ENCODE measurements at regions not wholly inside any gene's neighbourhood (a gene's known extent, or its start where the extent isn't known, plus 50 kb on each side); places are given as distances from the start of the nearest gene placed in this dataset.
A peak's percentile ranks its signal among the peaks of the same experiment; 100 is the strongest.
"Not testable (repeated sequence)": the region's sequence is repeated elsewhere in the genome, so short reads cannot be mapped to it uniquely, and the experiment has no call there.

- Histone ChIP-seq H2AFZ (no peak overlapping the region), H4K20me1 (ENCODE audit: insufficient read depth, poor library complexity, severe bottlenecking) (no peaks in the 10 kb centered on the region), H3K9me3 (ENCODE audit: low read depth) (no peaks in the 10 kb centered on the region), H3K79me2 (no peaks in the 10 kb centered on the region), H3K9me2 (replicated peaks; ENCODE audit: insufficient read depth) (no peaks in the 10 kb centered on the region), H3K4me2 (no peak overlapping the region), H3K27me3 (no peaks in the 10 kb centered on the region), H3K4me1 (ENCODE audit: insufficient read depth) (no peaks in the 10 kb centered on the region), H3K4me3 (no peak overlapping the region), H3K36me3 (replicated peaks; ENCODE audit: insufficient read depth, low read depth) (no peaks in the 10 kb centered on the region), H3K27ac (no peak overlapping the region)
- TF ChIP-seq EZH2 (IDR thresholded peaks at IDR 0.05; ENCODE audit: borderline replicate concordance): no peak
- TF ChIP-seq EZH2phosphoT487 (IDR thresholded peaks at IDR 0.05; ENCODE audit: low read depth, severe bottlenecking, unreplicated experiment): no peak
- TF ChIP-seq CTCF (IDR thresholded peaks at IDR 0.05; ENCODE audit: poor library complexity): no peak
- DNase-seq (ENCODE audit: low spot score): no peak
- WGBS (ENCODE audit: low lambda C conversion rate, missing lambda C conversion rate): 88% methylated on average over 6 of the region's 6 CpGs
These were observed 116.7 kb upstream of the NEK6 start for GRCh38 chr9:124140941-124141568.

DNA sequence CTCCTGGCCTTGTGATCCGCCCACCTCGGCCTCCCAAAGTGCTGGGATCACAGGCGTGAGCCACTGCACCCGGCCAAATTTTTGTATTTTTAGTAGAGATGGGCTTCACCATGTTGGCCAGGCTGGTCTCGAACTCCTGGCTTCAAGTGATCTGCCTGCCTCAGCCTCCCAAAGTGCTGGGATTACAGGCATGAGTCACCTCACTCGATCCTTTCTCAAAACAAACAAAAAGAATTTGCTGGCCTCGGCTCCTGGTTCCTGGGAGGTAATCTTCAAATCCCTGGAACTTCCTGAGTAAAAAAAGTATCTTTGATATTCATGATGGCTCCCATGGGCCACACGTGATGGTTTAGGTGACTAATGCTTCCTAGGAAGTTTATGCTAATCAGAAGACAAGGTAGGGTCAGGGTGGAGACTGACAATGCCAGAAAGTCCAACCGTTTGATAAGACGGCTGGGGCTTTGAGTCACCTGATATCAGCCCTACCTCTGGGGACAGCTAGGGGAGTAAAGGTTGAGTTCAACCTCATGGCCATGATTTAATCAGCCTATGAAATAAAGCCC is 113.1 kb upstream of the NEK6 start:
- not testable (repeated sequence) for H3K4me2 ChIP-seq; H3K4me1 ChIP-seq (ENCODE audit: insufficient read depth); H3K9me2 ChIP-seq (replicated peaks; ENCODE audit: insufficient read depth); H3K27me3 ChIP-seq; H3K4me3 ChIP-seq; H2AFZ ChIP-seq; H4K20me1 ChIP-seq (ENCODE audit: insufficient read depth, poor library complexity, severe bottlenecking); H3K79me2 ChIP-seq; H3K9me3 ChIP-seq (ENCODE audit: low read depth); H3K36me3 ChIP-seq (replicated peaks; ENCODE audit: insufficient read depth, low read depth)
- DNase-seq (ENCODE audit: low spot score): peak; percentile 72
- peak overlapping the region; percentile 40 for H3K27ac ChIP-seq
- 54% methylated on average over 10 of the region's 10 CpGs for WGBS (ENCODE audit: low lambda C conversion rate, missing lambda C conversion rate)

DNA sequence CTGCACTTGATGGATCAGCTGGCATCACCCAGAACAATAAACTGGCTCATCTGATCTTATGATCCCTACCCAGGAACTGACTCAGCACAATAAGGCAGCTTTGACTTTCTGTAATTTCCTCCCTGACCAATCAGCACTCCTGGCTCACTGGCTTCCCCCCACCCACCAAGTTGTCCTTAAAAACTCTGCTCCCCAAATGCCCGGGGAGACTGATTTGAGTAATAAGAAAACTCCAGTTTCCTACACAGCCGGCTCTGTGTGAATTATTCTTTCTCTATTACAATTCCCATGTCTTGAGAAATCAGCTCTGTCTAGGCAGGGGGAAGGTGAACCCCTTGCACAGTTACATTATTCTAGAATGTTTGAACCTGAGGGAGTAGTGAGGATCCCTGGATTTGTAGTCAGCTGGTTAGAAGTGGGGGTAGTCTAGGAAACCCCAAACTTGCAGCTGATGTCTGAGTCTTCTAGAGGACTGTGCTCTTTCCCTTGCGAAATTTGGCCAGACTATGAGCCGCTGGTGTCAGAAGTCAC is 111.7 kb upstream of the NEK6 start:
- Histone ChIP-seq H3K27me3 (peaks cover 4% of the 10 kb centered on the region), H3K4me3 (no peak overlapping the region), H3K4me1 (ENCODE audit: insufficient read depth) (no peaks in the 10 kb centered on the region), H2AFZ (no peak overlapping the region), H3K79me2 (no peaks in the 10 kb centered on the region), H3K4me2 (no peak overlapping the region), H3K27ac (no peak overlapping the region), H4K20me1 (ENCODE audit: insufficient read depth, poor library complexity, severe bottlenecking) (no peaks in the 10 kb centered on the region), H3K9me2 (replicated peaks; ENCODE audit: insufficient read depth) (no peaks in the 10 kb centered on the region), H3K9me3 (ENCODE audit: low read depth) (no peaks in the 10 kb centered on the region), H3K36me3 (replicated peaks; ENCODE audit: insufficient read depth, low read depth) (no peaks in the 10 kb centered on the region)
- WGBS (ENCODE audit: low lambda C conversion rate, missing lambda C conversion rate): 88% methylated on average over 4 of the region's 4 CpGs
- TF ChIP-seq CTCF (IDR thresholded peaks at IDR 0.05; ENCODE audit: poor library complexity) (no peak), EZH2 (IDR thresholded peaks at IDR 0.05; ENCODE audit: borderline replicate concordance) (no peak), EZH2phosphoT487 (IDR thresholded peaks at IDR 0.05; ENCODE audit: low read depth, severe bottlenecking, unreplicated experiment) (no peak)
- DNase-seq (ENCODE audit: low spot score): no peak

GRCh38 chr9:124149992-124150391 is 107.8 kb upstream of the NEK6 start:
- DNase-seq (ENCODE audit: low spot score): no peak

More at GRCh38 chr9:124149992-124150391, 107.8 kb upstream of the NEK6 start:
- Histone ChIP-seq H3K9me2 (replicated peaks; ENCODE audit: insufficient read depth) (no peaks in the 10 kb centered on the region), H3K36me3 (replicated peaks; ENCODE audit: insufficient read depth, low read depth) (no peaks in the 10 kb centered on the region), H3K4me2 (no peak overlapping the region), H3K27ac (no peak overlapping the region), H3K9me3 (ENCODE audit: low read depth) (no peaks in the 10 kb centered on the region), H3K27me3 (peaks cover 4% of the 10 kb centered on the region), H4K20me1 (ENCODE audit: insufficient read depth, poor library complexity, severe bottlenecking) (no peaks in the 10 kb centered on the region), H3K4me1 (ENCODE audit: insufficient read depth) (no peaks in the 10 kb centered on the region), H2AFZ (no peak overlapping the region), H3K79me2 (no peaks in the 10 kb centered on the region), H3K4me3 (no peak overlapping the region)
- whole genome bisulfite sequencing (ENCODE audit: low lambda C conversion rate, missing lambda C conversion rate): 55% methylated on average over 1 of the region's 1 CpG
- TF ChIP-seq EZH2phosphoT487 (IDR thresholded peaks at IDR 0.05; ENCODE audit: low read depth, severe bottlenecking, unreplicated experiment) (no peak), EZH2 (IDR thresholded peaks at IDR 0.05; ENCODE audit: borderline replicate concordance) (no peak), CTCF (IDR thresholded peaks at IDR 0.05; ENCODE audit: poor library complexity) (no peak)
